Left hindlimb (tissue), 1 donor: ENCODE measurements at regions not wholly inside any gene's neighbourhood (a gene's known extent, or its start where the extent isn't known, plus 50 kb on each side); places are given as distances from the start of the nearest gene placed in this dataset.

Source experiments
- DNase-seq: peaks from one replicate; pipeline ENCODE4 v3.0.0-alpha.2; 2018

DNA sequence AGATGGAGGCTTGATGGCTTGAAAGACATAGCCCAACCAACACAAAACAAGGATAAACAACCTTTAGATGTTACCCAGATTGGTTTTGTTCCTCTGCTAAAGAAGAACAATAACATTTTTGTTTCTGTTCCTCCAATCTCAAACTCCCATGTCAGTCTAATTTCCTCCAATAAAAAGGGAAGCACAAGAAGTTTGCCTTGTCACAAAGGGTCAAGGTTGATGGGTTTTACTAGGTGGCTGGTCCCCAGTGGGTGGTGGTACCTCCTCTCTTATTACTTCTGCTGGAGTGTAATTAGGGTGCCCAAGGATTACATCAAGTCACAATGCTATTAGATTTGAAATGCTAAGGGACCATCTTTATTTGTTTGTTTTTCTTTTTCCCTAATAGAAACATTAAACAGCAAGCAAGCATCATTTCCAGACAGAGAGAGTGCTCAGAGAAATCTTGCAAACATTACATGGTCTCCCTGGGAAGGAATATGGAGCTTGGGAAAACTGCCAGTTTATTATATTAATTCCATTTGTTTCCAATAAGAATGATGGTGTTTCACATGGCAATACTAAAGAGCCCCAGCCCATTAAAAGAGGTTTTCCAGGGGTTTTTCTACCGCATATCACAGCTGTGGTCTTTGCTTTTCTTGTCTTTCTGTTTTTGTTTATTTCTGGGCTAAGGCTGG, 78.3 kb upstream of the AOAH start:
- DNase-seq = no peak

DNA sequence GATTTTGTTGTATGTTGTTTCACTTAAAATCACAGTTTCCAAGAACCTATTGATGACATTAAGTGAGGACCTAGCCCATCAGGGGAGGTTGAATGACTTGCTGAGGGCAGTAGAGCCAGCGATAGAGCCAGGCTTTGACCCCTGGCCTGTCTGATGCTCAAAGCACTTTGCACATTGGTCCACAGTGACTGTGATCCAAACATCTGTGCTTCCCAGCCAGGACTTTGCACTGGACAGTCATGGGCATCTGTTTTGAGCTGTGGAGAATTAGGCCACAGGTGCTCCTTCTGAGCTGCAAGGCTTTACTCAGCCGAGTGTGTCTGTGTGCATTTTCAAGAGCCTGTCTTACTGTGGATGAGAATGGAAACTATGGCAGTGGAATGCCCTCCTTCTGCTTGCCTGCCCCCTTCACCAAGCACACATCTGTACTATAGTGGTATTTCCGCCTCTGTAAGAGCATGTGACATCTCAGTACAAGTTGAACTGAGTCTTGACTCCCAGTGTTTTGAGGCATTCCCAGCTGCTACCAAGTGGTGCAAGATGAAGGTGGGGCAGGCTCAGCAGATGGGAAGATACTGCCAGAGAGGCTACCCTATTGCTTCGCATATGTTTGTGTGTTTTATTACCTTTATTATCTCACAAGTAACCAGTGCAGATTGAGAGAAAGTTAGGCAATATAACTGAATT, 72.7 kb upstream of the AOAH start:
- no peak for DNase-seq

DNA sequence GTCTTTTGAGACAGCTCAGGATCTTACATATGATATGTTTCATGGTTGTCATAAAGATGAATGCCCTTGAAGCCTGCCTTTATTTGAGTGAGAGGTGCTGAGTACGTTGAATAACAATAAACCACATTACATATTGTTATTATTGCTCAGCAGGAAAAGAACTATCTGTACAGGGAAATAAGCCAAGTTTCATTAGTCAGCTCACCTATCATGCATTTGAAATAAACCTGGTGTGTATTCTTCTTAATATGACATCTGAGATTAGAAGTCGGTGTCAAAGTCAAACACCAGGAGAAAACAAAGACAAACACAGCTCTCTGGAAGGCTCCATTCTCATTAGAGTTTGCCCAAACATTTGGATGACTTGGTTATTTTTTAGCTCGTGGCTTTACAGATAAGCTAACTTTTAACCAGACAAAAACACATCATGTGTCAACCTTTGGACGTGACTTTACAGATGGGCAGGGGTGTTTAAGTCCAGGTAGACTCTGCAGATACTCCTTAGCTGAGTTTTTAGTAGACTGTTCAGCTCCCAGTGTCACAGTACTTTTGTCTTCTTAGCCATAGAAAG, 71.2 kb upstream of the AOAH start:
- DNase-seq = no peak

DNA sequence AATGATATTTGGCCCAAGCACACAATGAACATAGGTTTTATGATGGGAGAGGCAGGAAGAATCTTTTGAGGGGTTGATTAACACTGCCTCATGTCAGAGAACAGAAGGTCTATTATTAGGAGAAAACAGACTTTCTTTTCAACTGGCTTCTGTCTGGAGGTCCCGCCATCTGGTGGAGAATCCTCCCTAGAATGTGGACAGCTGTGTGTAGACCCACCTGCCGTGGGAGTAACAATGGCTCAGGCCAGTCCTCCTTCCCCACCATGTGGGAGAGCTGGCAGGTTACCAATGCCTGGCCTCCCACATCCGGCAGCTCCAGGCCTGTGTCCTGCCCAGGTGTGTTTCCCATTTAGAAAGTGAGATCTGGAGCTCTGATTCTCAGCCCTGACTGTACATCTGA, 70.4 kb upstream of the AOAH start:
- peak; percentile 52 for DNase-seq

DNA sequence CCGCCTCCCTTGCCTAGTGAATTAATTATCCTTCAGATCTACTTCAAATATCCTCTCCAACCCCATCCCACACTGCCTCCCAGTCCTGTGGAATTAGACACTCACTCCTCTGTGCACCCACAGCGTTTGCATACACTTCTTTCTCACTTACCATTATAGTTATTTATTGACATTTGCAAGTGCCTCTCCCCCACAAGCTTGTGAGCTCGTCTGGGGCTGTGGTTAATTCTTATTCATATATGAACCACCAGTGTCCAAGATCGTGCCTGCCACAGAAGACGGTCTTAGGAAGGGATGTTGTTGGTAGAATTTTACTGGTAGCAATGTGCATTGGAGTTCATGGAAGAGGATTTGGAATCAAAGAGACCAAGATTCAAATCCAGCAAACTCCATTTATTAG, 68.1 kb upstream of the AOAH start:
- DNase-seq = no peak

DNA sequence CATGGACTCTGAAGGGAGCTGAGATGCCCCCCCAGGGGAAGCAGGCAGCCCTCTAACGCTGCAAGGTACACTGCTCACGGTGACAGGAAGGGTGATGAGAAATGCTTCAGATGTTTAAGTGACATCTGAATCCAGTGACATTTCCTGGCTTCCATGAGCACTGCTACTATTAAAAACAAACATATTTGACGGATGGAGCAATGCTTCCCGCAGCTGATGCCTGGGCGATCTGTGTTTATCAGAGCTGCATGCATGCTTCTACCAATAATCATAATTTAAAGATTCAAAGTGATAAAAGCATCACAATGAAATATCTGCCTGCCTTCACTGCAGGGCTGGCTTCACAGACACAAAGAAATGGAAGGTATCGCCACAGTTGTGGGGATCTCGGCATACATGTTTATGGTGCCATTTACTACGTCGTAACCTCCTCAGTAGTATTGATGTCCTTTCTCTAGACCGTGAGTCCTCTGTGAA, 66.1 kb upstream of the AOAH start:
- no peak for DNase-seq

DNA sequence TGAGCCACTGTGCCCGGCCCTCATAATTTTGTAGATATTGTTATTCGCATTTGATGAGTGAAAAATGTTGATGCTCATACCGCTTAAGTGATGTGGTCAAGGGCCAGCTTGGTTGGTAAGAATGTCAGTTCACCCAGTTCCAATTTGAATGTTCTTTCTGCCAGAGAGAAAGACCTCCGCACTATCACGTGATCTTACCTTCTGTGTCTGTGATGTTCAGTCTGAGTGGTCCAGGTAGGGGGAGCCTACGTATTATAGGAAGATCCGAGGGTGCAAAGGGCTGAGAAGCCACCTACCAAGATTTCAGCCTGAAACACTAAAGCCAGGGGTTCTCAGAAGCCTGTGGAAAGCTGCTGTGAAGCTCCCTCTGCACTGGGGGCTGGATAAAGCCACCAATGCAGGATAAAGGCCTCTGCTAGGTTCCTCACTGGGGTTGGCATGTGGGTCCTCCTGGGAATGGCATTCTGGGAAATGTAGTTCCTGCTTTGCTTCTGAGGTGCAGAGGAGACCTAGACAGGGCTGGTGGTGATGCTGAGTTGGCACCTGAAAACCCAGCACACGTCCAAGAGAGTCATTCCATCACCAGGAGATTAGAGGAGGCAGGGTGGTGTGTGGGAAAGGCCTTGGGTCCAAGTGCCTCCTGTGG, 64.7 kb upstream of the AOAH start:
- DNase-seq = no peak

DNA sequence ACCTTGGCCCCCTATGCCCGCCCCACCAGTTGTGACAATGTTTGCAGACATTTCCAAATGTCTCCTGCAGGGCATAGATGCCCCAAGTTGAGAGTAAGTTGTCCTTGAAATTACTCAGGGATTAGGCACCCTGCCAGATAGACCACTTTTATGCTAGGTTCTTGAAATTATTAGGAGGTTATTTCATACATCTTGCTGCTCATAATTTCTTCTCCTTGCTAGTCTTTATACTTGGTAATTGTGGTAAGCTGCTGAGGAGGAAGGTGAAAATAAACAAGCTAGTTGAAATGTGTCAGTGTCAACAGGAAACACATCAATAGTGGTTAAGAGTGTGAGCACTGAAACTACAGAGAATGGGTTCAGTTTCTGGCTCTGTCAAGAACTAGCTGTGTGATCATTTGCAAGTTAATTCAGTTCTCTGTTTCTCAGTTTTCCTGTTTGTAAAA, 63.7 kb upstream of the AOAH start:
- DNase-seq = no peak

DNA sequence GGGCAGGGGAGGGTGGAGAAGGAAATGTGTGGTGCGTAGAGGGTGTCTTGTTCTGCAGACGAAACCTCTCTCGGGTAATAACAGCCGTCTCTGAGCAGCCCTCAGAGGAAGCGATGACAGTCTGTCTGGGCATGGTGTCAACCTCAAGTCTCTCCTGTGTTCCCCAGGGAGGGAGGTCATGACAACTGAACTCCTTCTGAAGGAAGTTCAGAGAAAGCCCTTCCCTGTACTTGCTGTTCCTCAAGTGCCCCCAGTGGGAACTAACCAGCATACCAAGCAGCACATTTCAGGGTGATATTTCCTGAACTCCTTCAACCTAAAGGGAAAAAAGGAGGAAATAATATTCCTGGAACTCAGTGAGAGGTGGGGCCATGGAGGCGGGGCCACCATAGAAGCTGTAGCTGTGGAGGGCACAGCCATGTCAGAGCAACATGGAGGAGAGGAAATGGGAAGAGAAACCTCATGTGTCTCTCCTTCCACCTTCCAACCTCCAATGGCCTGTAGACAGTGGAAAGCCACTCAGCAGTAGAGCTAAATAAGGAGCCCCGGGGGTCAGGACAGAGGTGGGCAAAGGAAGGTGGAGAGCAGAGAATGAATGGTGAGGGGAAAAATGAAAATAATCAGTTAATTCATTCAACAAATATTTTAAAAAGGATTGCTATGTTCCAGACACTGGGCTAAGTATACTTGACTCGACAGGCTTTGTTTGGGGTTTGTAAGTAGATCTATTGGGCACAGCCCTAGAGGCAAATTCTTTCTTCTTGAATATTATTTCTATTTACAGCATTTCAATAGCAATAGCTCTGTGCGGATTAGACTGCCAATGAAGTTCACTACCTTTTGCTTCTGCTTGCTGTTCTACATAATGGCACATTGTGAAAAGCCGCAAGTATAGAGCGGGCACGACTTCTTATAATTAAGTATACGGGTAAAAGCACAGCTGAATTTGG, 61.0 kb upstream of the AOAH start:
- peak; percentile 36 for DNase-seq

DNA sequence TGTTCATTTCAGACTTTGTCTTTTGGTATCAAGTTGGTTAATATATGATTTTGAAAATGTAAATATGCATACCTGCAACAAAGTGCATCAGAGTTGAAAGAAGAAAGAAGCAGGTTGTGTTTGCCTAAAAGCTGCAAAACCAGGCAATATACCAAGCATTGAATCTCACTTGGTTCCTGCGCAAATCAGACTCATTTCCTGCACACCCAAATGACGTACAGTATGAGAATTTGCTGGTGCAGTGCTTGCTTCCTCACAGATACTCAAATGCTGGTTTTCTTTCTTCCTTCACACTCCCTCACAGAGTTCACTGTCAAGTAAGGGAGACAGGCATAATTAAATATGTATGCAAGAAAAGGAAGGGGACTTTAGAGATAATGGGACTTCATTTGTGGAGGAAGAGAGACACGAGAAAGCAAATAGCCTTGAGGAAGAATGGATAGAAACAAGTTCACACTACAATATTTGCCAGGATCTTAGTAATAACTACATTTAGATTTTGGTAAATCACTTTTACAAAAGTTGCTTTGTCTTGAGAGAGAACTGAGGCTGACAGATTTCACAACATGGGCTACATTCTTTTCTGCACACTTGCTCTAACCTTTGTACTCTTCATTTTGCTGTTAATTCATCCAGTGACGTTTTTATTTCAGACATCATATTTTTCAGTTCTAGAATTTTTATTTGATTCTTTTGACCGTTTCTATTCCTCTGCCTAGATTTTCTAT, 56.9 kb upstream of the AOAH start:
- DNase-seq = no peak

DNA sequence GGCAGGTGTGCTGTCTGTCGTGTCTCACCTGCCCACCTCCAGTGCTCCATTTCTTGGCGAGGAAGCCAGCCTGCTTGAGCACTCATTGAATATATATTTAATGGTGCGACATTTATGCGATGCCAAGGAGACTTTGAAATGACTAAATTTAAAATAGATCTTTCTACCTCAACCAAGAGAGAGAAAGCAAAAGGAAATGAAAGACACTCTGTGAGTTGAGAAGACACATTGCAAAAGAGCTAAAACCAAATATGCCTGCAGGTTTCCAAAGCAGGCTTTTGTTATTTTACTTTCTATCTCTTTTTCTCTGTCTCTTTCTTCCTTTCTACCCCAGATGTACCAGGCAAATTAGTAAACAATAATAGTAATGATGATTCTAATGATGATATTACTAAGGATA, 53.6 kb upstream of the AOAH start:
- no peak for DNase-seq

DNA sequence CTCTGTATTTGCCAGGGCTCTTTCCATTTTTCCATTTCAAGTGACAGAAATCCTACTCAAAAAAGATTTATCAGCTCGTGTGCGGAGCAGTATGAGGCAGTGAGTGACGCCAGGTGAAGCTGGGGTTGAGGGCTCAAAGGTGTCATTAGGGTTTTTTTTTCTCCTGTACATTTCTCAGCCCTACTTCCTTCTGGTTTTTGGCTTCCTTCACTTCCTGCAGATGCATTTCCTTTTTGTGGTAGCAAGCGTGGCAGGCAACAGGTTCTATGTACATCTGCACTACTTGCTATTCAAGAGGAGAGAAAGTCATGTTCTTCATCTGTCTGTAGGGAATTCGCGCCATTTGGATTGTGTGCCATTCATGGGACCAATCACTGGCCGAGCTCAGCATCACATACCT, 52.8 kb upstream of the AOAH start:
- DNase-seq = no peak

DNA sequence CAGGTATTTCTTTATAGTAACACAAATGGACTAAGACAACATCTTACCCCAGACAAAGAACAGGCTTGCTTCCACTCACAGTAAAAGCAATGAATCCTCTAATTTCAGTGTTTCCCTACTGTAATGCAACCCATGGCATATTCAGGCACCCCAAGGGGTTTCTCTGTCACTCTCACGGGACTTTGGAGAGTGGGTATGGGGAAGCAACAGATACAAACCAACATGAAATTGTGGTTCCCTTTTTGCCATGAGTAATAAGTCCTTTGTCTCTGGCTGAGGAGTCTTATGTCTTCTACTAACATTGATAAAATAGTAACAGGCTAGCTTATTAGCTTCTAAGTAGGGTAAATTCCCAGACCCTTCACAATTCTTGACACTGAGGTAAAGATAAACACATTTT, 51.4 kb upstream of the AOAH start:
- DNase-seq = no peak

DNA sequence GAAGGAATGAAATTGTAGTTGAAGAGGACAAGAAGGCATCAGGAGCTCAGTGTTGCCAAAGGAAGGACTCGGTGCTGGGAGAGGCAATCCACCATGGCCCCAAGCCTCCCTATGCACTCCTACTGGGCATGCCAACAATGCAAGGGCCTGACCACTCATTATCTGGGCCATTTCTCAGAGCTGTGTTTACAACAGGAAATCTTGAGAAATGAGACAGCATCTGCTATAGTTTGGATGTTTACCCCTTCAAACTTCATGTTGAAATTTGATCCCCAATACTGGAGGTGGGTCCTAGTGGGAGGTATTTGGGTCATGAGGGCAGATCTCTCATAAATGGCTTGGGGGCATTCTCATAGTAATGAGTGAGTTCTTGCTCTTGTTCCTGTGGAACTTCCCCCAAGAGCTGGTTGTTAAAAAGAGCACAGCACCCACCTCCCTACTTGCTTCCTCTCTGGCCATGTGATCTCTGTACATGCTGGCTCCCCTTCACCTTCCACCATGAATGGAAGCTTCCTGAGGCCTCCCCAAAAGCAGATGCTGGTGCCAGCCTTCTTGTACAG, 50.8 kb upstream of the AOAH start:
- DNase-seq = no peak
